Heart left ventricle (tissue), 13 donors: ENCODE measurements at regions not wholly inside any gene's neighbourhood (a gene's known extent, or its start where the extent isn't known, plus 50 kb on each side); places are given as distances from the start of the nearest gene placed in this dataset.

Experiments
- CTCF ChIP-seq, 12 donors: fragments of 200-600 bp; sonication (generic) in 4 of 12; IDR thresholded peaks; one replicate each; pipeline versions ENCODE4 v1.5.0 to v1.8.0; 2018 to 2022; ENCODE audit warnings: antibody characterized with exemption in 12 of 12, mild to moderate bottlenecking in 5 of 12
- POLR2A ChIP-seq, 2 donors: fragments of 450-650 bp; IDR thresholded peaks; one replicate each; pipeline ENCODE4 v1.6.1; 2017; ENCODE audit warnings: antibody characterized with exemption in 2 of 2, mild to moderate bottlenecking in 2 of 2, moderate library complexity in 2 of 2
- donor health status: ischemic (EF 13 %, LVEDD 7.1; RV severe dilation, severe dysfunction).
- donor health status: DM: no; HTN: yes; CAD: no.
- donor health status: DM: no; HTN: no; CAD: no.
- donor health status: ischemic (EF 25% LVEDD 6.9; RV normal size, moderate dysfunction).
- donor health status: ischemic (EF 25% LVEDD 5.7; RV mildly dilated, moderate dysfunction).
- donor health status: ischemic (EF 35%, LVEDD 5.7; RV mildly dilated, moderate dysfunction).
- donor health status: nonischemic (EF 11% LVEDD 7.7; RV severe dilation, severe dysfunction).
- donor health status: DM: yes; HTN: yes; CAD: no.
- donor health status: PGD.
- donor health status: ischemic (EF 29% LVEDD 5.4; RV normal size, mild dysfunction).
- donor health status: nonischemic (EF 23%, LVEDD 6.1; RV moderate dilation, normal function).

- no peak for TF ChIP-seq CTCF (IDR thresholded peaks at IDR 0.05)
- TF ChIP-seq POLR2A (IDR thresholded peaks at IDR 0.05), result no peak
Measured at GRCh38 chr6:45772051-45772450, 243.6 kb downstream of the CLIC5 start.
